GM13977 (cell line): ENCODE measurements at regions not wholly inside any gene's neighbourhood (a gene's known extent, or its start where the extent isn't known, plus 50 kb on each side); places are given as distances from the start of the nearest gene placed in this dataset.

ENCODE experiments used
- DNase-seq: peaks from one replicate; pipeline ENCODE4 v3.0.0; 2012; ENCODE audit warnings: low spot score
- CTCF ChIP-seq: IDR thresholded peaks from 2 replicates; pipeline ENCODE4 v1.5.1; 2012; ENCODE audit warnings: mild to moderate bottlenecking, control low read depth; ENCODE audit not compliant: insufficient read depth; ENCODE audit errors: extremely low read depth, missing control alignments
- in situ Hi-C: fragments of 300-500 bp; cut with MboI; formaldehyde crosslinking; loops from one replicate; pipeline ENCODE4 v1.12.0; 2022; ENCODE audit warnings: low sequenced_read_pairs, low pct_unique_long_range_greater_than_20kb, mixed read lengths, inconsistent platforms; ENCODE audit not compliant: unreplicated experiment

GRCh38 chr4:146113171-146113570 lies 62.3 kb upstream of the LSM6 start:
- no peak for DNase-seq
- in situ Hi-C loops: no loop called here
- TF ChIP-seq CTCF: no peak

- peak; percentile 21 for DNase-seq
- in situ Hi-C loops: no loop called here
- no peak for TF ChIP-seq CTCF
These were observed 63.1 kb upstream of the LSM6 start for GRCh38 chr4:146112389-146112788.

- no peak for TF ChIP-seq CTCF
These were observed 64.5 kb upstream of the LSM6 start for GRCh38 chr4:146110871-146111485.

GRCh38 chr4:146108756-146109155 lies 66.8 kb upstream of the LSM6 start:
- no peak for DNase-seq
- no peak for TF ChIP-seq CTCF
- in situ Hi-C loops: no loop called here

More at GRCh38 chr4:146110871-146111485, 64.5 kb upstream of the LSM6 start:
- in situ Hi-C loops: no loop called here
- no peak for DNase-seq

GRCh38 chr4:146107587-146108240 lies 67.8 kb upstream of the LSM6 start:
- no peak for DNase-seq
- no peak for TF ChIP-seq CTCF
- in situ Hi-C loops: no loop called here

- in situ Hi-C loops: no loop called here
- no peak for DNase-seq
- TF ChIP-seq CTCF: no peak
These were observed 70.1 kb upstream of the LSM6 start for GRCh38 chr4:146105464-146105863.
